Caco-2 (cell line): ENCODE measurements at regions not wholly inside any gene's neighbourhood (a gene's known extent, or its start where the extent isn't known, plus 50 kb on each side); places are given as distances from the start of the nearest gene placed in this dataset.

Source experiments
- BruUV-seq: library from RNA; stranded (reverse); fragments of 400-500 nt; replicated peaks from 2 replicates; lab custom pipeline; 2021; lab: Mats Ljungman, UMichigan
- CTCF ChIA-PET: fragments of 300-600 bp; sonication (Branson Sonifier 250); formaldehyde crosslinking; loops from one replicate; lab custom pipeline; 2022; ENCODE audit warnings: antibody characterized with exemption; lab: Charles Lee
- POLR2A ChIA-PET: fragments of 300-600 bp; sonication (Branson Sonifier 250); formaldehyde crosslinking; loops from one replicate; lab custom pipeline; 2022; ENCODE audit warnings: antibody characterized with exemption; lab: Charles Lee
- DNase-seq, 2 experiments: peaks; one replicate each; pipeline versions ENCODE4 v3.0.0 to v3.0.0-alpha.2; 2020 to 2022
- H3K27me3 ChIP-seq: replicated peaks from 2 replicates; pipeline ENCODE4 v1.6.0; 2011; ENCODE audit warnings: low read length; ENCODE audit not compliant: control insufficient read depth, insufficient read depth
- H3K36me3 ChIP-seq: 2 replicates; pipeline ENCODE4 v1.5.1; 2011; ENCODE audit warnings: low read length; ENCODE audit not compliant: control insufficient read depth, insufficient read depth
- H3K4me1 ChIP-seq: fragments of 250-450 bp; sonication (Bioruptor Pico); 2 replicates; pipeline ENCODE4 v1.5.1; 2020; ENCODE audit warnings: mild to moderate bottlenecking
- H3K4me3 ChIP-seq: 2 replicates; pipeline ENCODE4 v1.5.1; 2011; ENCODE audit warnings: low read depth, mild to moderate bottlenecking, control low read depth, low read length
- H3K9me3 ChIP-seq: fragments of 250-450 bp; sonication (Bioruptor Pico); 2 replicates; pipeline ENCODE4 v1.5.1; 2020; ENCODE audit warnings: mild to moderate bottlenecking, moderate library complexity
- H3K27ac Mint-ChIP-seq: one replicate; pipeline ENCODE4 v1.8.0; 2022; ENCODE audit warnings: mixed read lengths; ENCODE audit not compliant: unreplicated experiment
- H3K27me3 Mint-ChIP-seq: one replicate; pipeline ENCODE4 v1.8.0; 2022; ENCODE audit warnings: mixed read lengths; ENCODE audit not compliant: insufficient read depth, unreplicated experiment
- H3K36me3 Mint-ChIP-seq: one replicate; pipeline ENCODE4 v1.8.0; 2022; ENCODE audit warnings: mild to moderate bottlenecking, mixed read lengths; ENCODE audit not compliant: insufficient read depth, unreplicated experiment
- H3K4me1 Mint-ChIP-seq: one replicate; pipeline ENCODE4 v1.8.0; 2022; ENCODE audit warnings: low read depth, mixed read lengths; ENCODE audit not compliant: unreplicated experiment
- H3K4me3 Mint-ChIP-seq: one replicate; pipeline ENCODE4 v1.8.0; 2022; ENCODE audit warnings: mild to moderate bottlenecking, moderate library complexity, mixed read lengths; ENCODE audit not compliant: unreplicated experiment
- H3K9me3 Mint-ChIP-seq: one replicate; pipeline ENCODE4 v1.8.0; 2022; ENCODE audit warnings: mixed read lengths; ENCODE audit not compliant: unreplicated experiment
- CTCF ChIP-seq, 2 experiments: fragments of 200-600 bp in 1 of 2; IDR thresholded peaks; 1 replicate in 1 of 2; 2 replicates in 1 of 2; pipeline versions ENCODE4 v1.5.1 to v1.8.0; 2011 to 2022; ENCODE audit warnings: antibody characterized with exemption in 1 of 2, control low read depth in 1 of 2, inconsistent platforms in 1 of 2, low read depth in 1 of 2, low read length in 1 of 2, mild to moderate bottlenecking in 1 of 2, moderate library complexity in 1 of 2; ENCODE audit not compliant: insufficient read depth in 1 of 2, severe bottlenecking in 1 of 2, unreplicated experiment in 1 of 2
- intact Hi-C: fragments of 100-400 bp; cut with micrococcal nuclease; formaldehyde crosslinking; loops from one replicate; pipeline ENCODE4 v1.10.0; 2022; ENCODE audit not compliant: unreplicated experiment

DNA sequence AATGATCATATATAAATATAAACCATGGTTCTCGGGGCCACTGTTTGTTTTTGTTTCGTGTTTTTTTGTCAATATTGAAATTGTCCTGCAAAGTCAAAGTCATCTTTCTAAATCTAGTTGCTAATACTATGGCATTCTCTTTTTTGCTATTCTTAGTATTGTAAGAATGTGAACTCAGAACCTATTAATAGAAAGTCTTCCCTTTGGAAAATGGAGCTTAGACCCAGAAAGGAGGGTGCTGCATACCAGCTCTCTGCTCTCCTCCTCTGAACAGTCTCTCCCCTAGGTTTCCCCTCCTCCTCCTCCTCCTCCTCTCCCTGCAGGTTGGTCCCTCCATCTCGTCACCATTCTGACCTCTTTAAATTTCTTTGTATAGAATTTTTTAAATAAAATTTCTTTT lies 150.4 kb upstream of the CCN2 start:
- Histone ChIP-seq H3K4me3 (no peak overlapping the region), H3K36me3 (no peaks in the 10 kb centered on the region), H3K4me1 (no peaks in the 10 kb centered on the region), H3K27me3 (no peaks in the 10 kb centered on the region), H3K9me3 (no peaks in the 10 kb centered on the region)
- no TSS peak for BruUV-seq
- ChIA-PET POLR2A (no interaction called here), CTCF (no interaction called here)
- intact Hi-C loops = no loop called here
- Mint-ChIP-seq H3K27ac (no peak overlapping the region), H3K9me3 (no peaks in the 10 kb centered on the region), H3K36me3 (no peaks in the 10 kb centered on the region), H3K27me3 (peaks cover 7% of the 10 kb centered on the region), H3K4me3 (no peak overlapping the region), H3K4me1 (no peaks in the 10 kb centered on the region)
- no peak for DNase-seq
- TF ChIP-seq CTCF (IDR thresholded peaks at IDR 0.05; ENCODE audit: insufficient read depth in 1 of 2, low read depth in 1 of 2, low read length in 1 of 2, severe bottlenecking in 1 of 2, unreplicated experiment in 1 of 2) = no peak

DNA sequence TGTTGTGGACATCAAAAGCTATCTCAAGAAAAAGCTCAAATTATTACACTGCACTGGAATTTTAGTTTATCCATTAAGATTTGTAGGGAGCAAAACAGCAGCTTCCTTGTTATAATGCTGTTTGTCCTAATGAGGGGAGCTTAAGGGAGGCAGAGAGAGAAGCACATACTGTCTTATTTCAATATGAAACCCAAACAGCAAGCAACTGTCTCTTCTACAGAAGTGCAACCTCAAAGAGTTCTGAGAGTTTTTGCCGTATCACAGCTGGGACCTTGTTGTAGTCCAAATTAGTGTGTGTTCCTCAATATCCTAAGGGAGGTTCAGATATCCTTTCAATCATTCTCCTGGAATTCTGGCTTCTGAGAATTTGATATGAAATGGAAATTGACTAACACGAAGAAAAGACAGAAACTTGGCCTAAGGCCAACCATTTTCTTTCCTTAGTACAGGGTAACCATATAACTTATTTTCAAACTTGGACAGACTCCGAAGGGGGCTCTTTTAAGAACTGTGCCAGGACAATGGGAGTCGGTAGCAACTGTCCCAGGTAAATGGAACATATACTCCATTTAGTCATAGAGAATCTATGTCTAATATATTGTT lies 149.3 kb upstream of the CCN2 start:
- intact Hi-C loops = no loop called here
- Mint-ChIP-seq H3K36me3 (no peaks in the 10 kb centered on the region), H3K27ac (no peak overlapping the region), H3K9me3 (no peaks in the 10 kb centered on the region), H3K4me3 (no peak overlapping the region), H3K4me1 (no peaks in the 10 kb centered on the region), H3K27me3 (peaks cover 7% of the 10 kb centered on the region)
- no peak for TF ChIP-seq CTCF (IDR thresholded peaks at IDR 0.05; ENCODE audit: insufficient read depth in 1 of 2, low read depth in 1 of 2, low read length in 1 of 2, severe bottlenecking in 1 of 2, unreplicated experiment in 1 of 2)
- Histone ChIP-seq H3K27me3 (no peaks in the 10 kb centered on the region), H3K9me3 (no peaks in the 10 kb centered on the region), H3K36me3 (no peaks in the 10 kb centered on the region), H3K4me1 (no peaks in the 10 kb centered on the region), H3K4me3 (no peak overlapping the region)
- ChIA-PET CTCF (no interaction called here), POLR2A (no interaction called here)
- no peak for DNase-seq
- BruUV-seq = no TSS peak

DNA sequence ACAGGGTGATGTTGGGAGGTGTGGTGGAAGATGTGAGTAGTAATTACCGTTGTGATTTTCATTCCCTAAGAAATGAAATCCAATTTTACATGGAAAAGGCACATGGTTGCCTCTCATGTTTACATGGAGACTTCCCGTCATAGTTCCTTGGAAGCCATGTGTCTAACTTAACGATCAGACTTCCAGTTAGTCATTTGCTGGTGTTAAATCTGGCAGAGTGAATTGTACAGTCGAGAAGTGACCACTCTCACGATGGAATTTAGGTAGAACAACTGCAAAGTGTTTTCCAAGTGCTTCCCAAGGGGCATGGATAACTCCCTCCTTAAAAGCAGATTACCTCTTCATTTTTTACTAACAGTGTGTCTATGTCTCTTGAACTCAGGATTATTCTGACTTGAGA lies 145.8 kb upstream of the CCN2 start:
- Mint-ChIP-seq H3K27me3 (peaks cover 7% of the 10 kb centered on the region), H3K36me3 (no peaks in the 10 kb centered on the region), H3K27ac (no peak overlapping the region), H3K9me3 (no peaks in the 10 kb centered on the region), H3K4me1 (no peaks in the 10 kb centered on the region), H3K4me3 (no peak overlapping the region)
- CTCF ChIA-PET = no interaction called here
- Histone ChIP-seq H3K9me3 (no peaks in the 10 kb centered on the region; the same call in 1 of the 2 replicates), H3K4me3 (no peak overlapping the region), H3K36me3 (no peaks in the 10 kb centered on the region), H3K4me1 (no peaks in the 10 kb centered on the region), H3K27me3 (no peaks in the 10 kb centered on the region)
- no TSS peak for BruUV-seq
- no peak for DNase-seq
- intact Hi-C loops = no loop called here
- TF ChIP-seq CTCF (IDR thresholded peaks at IDR 0.05; ENCODE audit: insufficient read depth in 1 of 2, low read depth in 1 of 2, low read length in 1 of 2, severe bottlenecking in 1 of 2, unreplicated experiment in 1 of 2) = no peak
- POLR2A ChIA-PET = no interaction called here
